Stimulated activated naive CD8-positive, alpha-beta T cell treated with anti-CD3 and anti-CD28 coated beads, Interleukin-15, Interleukin-2, amounts not matched to agents 100 U/mL and 50 U/mL, for 24 hours (primary cell): ENCODE measurements at regions not wholly inside any gene's neighbourhood (a gene's known extent, or its start where the extent isn't known, plus 50 kb on each side); places are given as distances from the start of the nearest gene placed in this dataset.
"Not testable (repeated sequence)": the region's sequence is repeated elsewhere in the genome, so short reads cannot be mapped to it uniquely, and the experiment has no call there.

Experiments
- ATAC-seq: fragments of 150-1000 bp; cut with Tn5 transposase; one replicate; pipeline ENCODE4 v1.10.0; 2021
- DNase-seq: peaks from one replicate; pipeline ENCODE4 v3.0.0; 2021

DNA sequence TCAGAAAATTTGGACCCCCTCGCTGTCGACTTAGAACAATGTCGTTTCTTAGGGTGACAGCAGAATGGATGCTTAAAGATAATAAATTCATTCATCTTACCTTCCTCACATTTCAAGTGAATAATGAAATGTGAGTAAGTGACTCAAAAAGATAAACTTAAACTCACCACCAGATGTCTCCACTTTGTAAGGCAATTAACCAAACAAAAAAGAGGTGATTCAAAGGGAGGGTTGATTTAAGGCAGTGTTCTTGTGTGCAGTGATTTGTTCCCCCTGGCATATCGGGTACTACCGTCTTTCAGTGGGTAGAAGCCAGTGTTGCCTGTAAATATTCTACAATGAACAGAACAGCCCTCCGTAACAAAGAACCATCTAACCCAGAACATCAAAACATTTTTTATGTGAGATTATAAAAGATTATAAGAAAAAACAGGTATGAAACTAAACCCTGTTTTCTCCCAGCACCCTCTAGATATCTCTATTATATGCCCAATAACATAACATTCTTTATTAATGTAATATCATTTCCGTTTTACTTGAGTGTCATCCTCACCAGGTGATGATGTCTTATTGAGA lies 589.7 kb downstream of the CBLN4 start:
- DNase-seq (no peak), ATAC-seq (no peak)

DNA sequence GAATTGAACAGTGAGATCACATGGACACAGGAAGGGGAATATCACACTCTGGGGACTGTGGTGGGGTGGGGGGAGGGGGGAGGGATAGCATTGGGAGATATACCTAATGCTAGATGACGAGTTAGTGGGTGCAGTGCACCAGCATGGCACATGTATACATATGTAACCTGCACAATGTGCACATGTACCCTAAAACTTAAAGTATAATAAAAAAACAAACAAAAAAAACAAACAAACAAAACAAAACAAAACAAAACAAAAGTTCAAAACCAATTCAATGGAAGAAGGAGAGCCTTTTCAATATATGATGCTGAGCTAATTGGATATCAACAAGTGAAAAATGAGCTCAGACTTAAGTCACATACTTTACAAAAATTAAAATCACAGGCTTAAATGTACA lies 592.8 kb downstream of the CBLN4 start:
- DNase-seq, ATAC-seq: not testable (repeated sequence)

DNA sequence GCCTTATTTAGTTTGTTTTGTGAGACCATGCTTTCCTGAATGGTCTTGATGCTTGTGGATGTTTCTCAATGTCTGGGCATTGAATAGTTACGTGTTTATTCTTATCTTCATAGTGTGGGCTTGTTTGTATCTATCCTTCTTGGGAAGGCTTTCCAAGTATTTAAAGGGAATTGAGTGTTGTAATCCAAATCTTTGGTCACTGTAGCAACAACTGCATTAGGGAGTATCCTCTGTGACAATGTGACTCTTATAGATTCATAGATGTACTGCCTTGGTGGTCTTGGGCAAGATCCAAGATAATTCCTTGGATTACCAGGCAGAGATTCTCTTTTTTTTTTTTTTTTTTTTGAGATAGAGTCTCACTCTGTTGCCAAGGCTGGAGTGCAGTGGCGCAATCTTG lies 598.4 kb downstream of the CBLN4 start:
- DNase-seq (no peak), ATAC-seq (no peak)

DNA sequence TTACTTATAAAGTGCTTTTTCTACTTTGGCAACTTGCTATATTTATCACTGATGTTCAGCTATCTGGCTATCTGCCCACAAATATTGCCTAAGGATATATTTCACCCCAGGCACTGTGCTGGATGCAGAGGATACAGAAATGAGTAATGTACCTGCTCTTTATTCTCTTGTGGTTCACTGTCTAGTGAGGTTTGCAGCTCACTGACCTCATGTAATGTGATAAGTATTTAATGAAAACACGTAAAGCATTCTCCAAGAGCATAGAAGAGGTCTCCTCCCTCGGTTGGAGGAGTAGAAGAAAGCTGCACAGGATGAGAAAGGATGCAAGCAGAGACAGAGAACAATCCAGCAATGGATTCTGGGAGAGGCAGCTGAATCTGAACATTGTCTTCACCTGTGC lies 610.7 kb downstream of the CBLN4 start:
- DNase-seq (no peak), ATAC-seq (no peak)

DNA sequence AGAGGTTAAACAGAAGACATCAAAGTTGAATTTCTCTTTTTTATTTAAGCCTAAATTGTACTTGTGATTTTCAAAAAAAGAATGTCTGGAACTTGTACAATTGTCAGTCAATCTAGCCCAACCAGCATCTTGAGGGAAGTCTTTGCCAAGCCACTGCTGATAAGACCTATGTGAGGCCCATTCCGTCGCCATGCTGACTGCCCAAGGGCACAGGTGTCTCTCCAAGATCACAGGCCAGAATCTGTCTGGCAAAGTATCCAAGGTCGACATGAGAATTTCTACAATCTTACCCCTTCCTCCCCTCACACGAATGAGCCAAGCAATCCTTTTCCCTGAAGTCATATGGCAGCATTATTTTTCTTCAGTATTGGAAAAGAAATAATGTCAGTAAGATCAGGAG lies 614.5 kb downstream of the CBLN4 start:
- ATAC-seq (no peak), DNase-seq (no peak)

DNA sequence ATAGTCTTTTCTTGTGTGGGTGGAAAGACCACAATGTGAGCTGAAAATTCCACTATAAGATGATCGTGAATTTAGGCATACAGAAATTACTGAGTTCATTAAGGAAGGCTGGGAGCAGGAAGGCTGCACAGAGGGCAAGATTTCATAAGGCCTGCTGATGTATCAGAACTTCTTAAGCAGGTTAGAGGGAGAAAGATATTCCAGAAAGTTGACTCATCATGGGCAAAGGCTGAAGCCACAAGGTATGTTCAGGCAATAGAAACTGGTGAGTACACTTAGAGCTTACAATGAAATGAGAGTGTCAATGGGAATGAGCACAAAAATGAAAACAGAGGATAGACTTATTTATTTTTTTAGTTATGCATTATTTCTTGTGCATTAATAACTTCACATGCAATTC lies 618.6 kb downstream of the CBLN4 start:
- no peak for DNase-seq
- ATAC-seq: no peak

DNA sequence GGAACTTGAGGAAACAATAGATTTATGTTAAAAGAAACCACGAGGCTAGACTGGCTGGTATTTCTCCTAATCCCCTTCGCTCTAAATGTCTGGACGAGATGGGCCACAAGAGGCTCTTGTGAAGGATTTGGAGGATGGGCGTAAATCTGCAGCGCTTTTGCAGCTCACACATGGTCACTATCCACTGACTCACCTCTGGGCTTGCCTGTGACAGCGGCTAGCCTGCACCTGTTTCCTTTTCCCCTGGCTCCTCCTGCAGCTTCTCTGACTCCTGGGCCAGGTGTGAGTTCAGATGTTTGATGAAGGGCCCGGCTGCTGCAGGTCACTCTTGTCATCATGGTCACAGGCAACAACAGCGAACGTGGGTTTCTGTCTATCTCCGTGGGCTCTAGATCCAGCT lies 629.4 kb downstream of the CBLN4 start:
- DNase-seq (no peak), ATAC-seq (no peak)

DNA sequence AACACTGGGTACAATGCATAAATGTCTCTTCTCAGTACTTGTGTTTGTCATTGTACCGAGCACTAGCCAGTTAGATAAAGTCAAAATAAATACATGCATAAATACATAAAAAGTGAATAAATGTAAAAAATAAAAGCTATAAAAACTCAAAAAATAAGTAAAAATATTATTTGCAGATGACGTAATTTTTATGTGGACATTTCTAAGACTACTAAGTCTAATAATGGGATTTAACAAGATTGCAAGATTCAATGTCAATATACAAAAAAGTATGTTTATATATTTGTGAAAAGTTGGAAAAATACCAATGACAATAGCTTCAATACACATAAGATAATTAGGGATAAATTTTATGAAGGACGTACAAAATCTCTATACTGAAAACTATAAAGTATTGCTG lies 639.6 kb downstream of the CBLN4 start:
- no peak for DNase-seq
- no peak for ATAC-seq

DNA sequence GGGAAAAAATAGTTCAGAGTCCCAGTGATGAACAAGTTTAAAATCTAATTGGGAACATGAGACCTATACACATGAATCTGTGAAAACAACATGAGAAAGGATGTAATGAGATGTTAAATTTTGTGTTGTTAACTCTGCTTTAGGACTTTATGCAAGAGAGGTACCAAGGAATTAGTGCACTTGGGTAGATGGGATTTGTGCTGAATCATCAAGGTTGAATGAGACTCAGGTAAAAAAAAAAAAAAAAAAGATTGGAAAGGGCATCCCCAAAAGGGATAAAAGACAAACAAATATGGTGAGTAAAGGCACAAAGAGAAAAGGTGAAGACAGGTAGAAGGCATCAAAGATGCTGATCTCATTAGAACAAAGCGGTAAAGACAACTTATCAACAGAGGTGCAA lies 644.4 kb downstream of the CBLN4 start:
- ATAC-seq: no peak

DNA sequence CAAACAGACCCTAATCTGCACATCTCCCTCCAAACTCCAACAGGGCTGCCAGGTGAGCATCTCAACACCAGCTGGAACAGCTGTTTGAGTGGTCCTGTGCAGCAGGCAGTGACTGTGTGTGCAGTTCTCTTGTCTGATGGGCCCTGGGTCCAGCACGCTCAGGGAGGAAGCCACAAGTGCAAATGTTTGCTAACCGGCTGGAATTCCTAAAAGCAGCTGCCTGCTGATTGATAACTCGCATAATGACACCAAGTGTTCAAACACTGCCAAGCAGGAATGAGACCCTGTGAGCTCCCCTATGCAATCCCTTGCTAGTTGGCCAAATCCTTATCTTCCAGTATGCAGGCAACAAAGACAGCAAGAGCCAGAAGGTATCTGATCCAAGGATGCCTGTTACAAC lies 650.6 kb downstream of the CBLN4 start:
- ATAC-seq: no peak
- DNase-seq: no peak

More for the DNA sequence above, 644.4 kb downstream of the CBLN4 start:
- no peak for DNase-seq

DNA sequence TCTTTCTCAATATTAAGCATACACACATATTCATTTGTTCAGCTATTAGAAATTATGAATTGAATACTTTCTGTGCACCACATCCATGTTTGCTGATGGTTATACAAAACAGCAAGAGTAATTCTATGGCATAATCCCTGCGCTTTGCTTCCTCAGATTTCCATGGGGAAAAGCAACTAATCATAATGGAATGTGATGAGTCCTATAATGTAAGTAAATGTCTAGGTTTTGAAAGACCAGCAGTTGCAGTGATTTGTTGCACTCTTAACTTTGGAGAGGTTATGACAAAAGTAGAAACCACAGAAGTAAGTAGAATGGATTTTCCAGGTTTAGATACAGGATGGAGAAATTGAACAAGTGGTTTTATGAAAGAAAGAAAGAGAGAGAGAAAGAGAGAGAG lies 652.1 kb downstream of the CBLN4 start:
- DNase-seq (no peak), ATAC-seq (no peak)

DNA sequence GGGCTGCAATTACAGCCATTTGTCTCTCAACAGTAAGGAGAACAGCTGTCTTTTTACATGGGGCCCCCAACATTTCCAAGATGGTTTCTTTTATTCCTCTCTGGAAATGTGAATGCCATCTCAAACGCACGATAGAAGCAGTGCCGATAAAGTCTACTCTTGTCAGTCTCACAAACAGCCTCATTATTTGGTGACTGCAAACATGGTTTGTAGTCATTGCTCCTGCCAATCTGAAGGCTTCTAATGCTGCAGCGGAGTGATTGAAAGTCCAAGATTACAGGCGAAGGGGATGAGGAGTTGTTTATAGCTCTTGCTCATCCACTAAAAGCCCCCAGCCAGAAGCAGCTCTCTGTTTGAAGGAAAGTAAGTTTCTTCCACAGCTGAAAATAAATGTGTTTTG lies 657.1 kb downstream of the CBLN4 start:
- DNase-seq: no peak
- no peak for ATAC-seq

DNA sequence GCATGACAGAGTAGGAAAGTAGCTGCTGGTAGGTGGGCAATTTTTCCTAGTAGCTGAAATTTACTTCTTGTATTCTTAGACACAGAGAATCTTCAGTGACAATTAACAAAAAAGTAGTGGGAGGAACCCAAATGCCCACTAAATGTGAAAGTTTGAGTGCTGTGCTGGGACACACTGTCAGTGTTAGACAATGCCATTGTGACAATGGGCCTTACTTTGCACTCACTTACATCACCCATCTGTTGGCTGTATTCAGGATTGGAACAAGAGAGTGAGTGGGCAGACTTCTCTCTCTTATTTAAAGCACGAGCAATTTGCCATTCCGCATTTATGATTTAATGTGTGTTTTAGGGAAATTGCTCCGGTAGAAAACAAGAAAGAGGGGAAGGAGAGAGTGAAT lies 662.5 kb downstream of the CBLN4 start:
- no peak for DNase-seq
- ATAC-seq: no peak

DNA sequence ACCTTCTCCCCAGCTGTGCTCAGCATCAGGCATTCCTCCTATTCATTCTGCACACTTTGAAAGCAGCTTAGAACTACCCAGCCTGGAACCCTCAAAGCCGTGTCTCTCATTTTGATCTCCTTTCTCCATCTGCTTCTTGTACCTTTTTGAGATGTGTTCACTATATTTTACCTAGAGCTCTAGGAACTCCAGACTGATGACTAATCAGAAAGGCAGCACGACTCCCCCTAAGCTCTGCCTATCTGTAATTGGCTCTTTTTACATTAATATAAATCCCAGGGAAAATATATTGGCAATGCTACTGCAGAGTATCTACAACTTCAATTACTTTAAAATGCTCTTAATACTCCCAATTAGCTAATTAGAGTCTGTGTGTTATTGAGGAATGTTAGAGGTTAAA lies 671.5 kb downstream of the CBLN4 start:
- no peak for DNase-seq
- ATAC-seq: no peak

DNA sequence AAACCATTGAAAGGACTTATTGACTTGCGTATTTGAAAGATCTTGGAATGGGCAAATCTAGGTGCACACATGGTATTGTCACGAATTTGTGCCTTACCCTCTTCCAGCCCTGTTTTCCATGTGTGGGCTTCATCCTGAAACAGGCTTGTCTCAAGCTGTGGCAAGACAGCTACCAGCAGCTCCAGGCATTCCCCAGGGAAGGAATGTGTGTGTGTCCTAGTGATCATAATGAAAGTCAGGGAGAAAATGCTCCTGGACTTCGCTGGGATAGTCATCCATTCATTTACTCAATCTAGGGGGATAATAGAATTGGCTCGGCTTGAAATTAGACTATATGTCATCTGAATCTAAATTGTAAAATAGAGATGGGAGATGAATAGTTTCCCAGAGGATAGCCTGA lies 676.2 kb downstream of the CBLN4 start:
- ATAC-seq: no peak

DNA sequence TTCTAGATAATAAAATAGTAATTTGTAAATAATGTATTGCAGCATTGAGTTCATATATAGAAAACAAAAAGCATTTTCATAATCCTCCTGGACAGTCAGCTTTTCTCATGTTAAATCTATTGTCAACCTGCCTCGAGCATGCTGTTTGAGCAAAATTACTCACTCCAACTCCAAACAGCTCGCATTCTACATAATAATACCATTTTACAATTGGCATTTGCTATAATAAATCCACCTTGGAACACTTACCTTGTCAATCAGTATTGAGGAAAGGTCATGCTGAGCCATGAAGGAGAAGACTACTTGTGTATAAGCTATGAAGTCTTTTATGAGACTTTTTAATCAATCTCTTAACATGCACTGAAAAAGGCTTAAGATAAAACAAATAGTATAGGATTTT lies 682.6 kb downstream of the CBLN4 start:
- DNase-seq (no peak), ATAC-seq (no peak)

More for the DNA sequence above, 676.2 kb downstream of the CBLN4 start:
- no peak for DNase-seq

DNA sequence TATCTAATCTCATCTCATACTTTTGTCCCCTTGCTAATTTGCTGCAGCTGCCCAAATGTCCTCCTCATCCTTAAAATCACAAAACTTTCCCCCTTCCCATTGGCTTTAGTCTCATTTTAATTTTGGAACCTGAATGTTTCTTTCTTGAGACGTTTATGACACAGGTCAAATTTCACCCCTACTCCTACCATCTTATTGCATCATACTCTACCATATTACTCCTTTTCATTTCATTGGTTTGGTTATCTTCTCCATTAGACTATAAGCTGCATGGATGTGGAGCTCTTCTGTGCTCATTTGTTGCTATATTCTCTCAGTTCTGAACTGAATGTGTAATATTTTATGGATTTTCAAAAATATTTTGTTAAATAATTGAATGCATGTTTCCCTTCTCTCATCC lies 688.6 kb downstream of the CBLN4 start:
- no peak for ATAC-seq
- no peak for DNase-seq

DNA sequence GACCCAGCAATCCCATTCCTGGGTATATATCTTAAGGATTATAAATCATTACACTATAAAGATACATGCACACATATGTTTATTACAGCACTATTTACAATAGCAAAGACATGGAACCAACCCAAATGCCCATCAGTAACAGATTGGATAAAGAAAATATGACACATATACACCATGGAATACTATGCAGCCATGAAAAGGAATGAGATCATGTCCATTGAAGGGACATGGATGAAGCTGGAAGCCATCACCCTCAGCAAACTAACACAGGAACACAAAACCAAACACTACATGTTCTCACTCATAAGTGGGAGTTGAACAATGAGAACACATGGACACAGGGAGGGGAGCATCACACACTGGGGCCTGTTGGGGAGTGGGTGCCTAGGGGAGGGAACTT lies 694.5 kb downstream of the CBLN4 start:
- not testable (repeated sequence) for DNase-seq, ATAC-seq

DNA sequence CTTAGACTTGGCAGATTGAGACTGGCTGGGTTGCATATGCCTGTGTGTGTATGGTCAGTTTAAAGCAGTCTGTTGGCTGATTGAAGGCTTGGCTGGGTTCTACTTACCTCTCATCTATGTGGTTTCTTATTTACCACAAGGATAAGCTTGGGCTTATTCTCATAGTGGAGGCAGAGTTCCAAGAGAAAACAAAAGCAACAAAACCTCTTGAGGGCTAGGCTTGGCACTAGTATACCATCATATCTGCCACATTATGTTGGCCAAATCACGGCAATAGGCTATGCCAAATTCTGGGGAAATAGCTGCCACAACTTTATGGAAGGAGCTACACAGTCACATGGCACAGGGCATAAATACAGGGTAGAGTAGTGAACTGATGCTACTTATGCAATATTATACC lies 714.1 kb downstream of the CBLN4 start:
- DNase-seq: no peak

DNA sequence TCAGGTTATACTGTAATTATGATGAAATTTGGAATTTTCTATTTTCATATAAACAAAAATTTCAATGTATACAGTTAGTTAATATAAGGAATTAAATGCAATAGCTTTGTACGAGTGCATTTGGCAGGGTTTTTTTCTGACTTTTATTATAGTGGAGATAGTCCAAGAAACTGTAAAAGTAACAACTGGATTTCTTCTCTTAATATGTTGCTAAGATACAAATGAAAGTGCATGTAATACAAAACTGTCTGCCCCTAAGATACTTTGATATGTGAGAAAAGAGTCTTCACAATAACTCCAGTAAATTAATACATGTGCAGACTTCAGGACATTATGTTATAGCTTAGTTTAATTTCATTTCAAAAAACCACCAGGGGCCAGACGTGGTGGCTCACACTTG lies 721.4 kb downstream of the CBLN4 start:
- DNase-seq: no peak
- ATAC-seq: no peak

More for the DNA sequence above, 714.1 kb downstream of the CBLN4 start:
- ATAC-seq: no peak

DNA sequence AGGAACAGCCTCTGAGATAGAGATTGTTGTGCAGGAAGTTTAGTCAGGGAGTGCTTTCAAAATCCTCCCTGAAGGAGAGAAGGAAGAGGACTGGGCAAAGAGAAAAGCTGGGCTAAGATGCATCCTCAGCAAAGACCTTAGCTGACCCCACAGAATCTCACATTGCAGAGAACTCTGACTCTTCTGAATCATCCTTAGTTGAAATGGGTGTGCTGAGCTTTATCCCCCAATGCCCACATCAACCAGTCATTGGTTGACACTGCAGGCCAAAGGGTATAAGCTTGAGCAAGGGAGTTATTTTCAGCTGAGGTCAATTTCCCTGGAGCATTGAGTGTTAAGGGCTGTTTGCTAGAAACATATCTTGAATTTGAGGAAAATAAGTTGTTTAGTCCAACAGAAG lies 732.2 kb downstream of the CBLN4 start:
- DNase-seq (no peak), ATAC-seq (no peak)

DNA sequence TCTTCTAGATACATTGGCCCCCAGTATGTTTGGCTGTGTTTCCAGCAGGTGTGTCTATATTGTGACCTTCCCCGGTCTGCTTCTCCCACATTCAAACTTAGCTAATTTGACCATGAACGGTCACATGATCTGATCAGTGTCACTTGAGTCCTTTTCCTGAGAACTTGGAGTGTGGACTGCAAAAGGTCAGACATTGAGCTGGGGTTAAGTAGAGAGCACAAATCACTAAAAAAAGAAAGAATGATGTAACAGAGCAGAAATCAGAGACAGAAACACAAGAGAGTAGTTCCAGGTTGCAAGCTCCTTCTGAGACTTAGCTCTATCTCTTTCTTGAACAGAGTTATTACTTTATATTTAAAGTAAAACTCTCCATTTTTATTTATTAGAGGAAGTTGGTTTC lies 733.9 kb downstream of the CBLN4 start:
- DNase-seq: no peak
- ATAC-seq: no peak

DNA sequence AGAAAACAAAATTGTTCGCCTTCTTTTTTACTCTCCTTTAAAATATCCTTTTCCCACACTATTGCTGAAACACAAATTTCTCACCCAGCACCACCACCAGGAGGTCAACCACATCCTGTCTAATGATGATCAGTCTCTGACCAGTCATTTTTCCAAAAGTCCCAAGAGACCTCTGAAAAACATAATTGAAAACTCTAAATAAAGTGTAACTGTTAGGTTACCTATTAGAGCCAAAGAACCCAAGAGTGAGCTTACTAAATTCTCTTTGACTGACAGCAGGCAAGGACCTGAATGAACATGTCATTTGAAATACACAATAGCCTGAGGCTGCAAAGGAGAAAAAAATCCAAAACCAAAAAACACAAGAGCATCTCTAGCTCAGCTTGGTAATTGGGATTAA lies 735.4 kb downstream of the CBLN4 start:
- ATAC-seq: no peak
- DNase-seq: no peak

DNA sequence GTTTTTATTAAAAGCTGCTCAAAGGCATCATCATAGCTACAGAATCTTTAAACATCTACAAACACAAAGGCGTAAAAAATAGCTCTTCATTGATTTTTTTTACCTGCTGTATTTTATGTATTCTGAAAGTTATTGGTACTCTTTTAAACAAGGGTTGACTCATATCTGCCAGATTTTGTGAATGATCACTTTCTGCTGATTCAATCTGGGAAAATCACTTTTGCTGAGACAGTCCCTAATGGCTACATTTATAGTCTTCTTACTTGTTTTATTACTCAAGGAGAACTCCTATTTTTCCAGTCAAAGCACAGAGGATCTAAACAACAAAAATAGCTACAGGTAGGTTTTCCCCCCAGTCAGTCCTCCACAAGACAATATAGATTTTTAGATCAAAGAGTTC lies 739.0 kb downstream of the CBLN4 start:
- DNase-seq: no peak
- ATAC-seq: no peak

DNA sequence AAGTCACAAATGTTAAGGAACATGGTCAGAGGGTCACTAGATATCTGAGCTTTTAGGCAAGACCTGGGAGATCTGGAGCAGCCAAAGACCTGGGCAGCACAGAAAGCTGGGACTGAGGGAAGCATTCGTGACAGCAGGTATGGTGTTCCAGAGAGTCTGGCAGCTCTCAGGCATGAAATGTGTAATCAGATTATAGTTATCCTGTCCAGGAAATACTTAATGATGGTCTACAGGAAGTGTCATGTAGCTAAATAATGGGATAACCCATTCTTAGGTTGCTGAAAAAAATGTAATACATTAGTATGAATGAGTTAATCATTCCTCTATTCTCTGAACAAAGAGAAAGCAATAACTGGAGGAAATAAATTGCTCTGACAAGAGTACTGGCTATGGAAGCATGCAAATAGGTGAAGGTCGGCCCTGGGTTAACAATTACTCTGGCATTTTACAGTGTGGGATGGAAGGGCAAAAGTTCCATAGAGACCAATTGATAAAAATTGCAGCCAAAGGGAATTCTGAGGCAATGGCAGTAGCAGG lies 740.5 kb downstream of the CBLN4 start:
- no peak for DNase-seq

More for the DNA sequence above, 740.5 kb downstream of the CBLN4 start:
- no peak for ATAC-seq
